ENCODE measurements at regions not wholly inside any gene's neighbourhood (a gene's known extent, or its start where the extent isn't known, plus 50 kb on each side); places are given as distances from the start of the nearest gene placed in this dataset.
"Not testable (repeated sequence)": the region's sequence is repeated elsewhere in the genome, so short reads cannot be mapped to it uniquely, and the experiment has no call there.

- DNase-seq, result no peak
Observed at GRCh38 chr14:85154714-85155113, 375.2 kb upstream of the FLRT2 start.

DNA sequence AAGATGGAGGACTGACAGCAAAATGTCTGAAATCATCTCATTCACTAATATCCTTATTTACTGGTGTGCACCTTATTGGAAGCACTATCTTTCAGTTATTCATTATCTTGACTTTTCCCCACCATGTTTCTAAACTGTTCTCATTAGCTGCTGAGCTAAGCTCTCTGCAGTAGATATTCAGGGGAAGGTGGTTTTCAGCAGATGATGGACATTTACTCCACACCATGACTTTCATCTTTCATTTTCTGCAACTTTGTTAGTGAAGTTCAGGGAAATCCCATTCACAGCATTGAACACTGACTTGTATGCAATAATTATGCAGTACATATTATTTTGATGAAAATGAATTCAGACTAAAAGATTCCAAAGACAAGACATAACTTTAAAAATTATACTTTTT lies 373.6 kb upstream of the FLRT2 start:
- DNase-seq, result no peak

DNA sequence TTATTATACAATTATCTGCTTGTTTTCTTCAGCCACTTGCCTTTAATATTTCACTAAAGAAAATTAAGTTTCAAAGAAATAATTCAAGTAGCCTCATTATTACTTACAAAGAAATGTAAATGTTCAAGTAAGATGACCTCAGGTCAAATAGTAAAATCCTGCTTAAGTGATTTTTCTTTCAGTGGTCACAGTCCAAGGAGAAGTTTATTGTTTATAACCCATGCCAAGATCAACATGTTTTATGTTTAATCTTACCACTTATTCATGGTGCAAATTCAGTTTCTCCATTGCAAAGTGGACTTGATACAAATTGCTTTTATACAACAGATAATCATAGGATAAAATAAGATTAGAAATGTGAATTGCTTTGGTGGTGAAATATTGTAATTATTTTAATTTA lies 370.2 kb upstream of the FLRT2 start:
- no peak for DNase-seq

DNA sequence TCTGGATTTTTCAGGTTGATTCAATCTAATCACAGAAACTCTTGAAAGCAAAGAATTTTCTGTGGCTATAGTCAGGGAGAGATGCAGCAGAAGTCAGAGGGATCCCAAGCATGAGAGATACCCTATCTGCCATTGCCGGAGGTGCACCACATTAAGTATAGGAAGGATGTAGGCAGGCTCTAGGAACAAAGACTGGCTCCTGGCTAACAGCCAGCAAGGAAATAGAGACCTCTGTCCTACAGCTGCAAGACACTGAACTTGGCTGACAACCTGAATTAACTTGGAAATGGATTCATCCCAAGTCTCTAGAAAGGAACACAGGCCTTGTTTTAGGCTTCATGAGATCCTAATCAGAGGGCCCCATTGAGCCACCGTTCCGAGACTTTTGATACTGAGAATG lies 364.9 kb upstream of the FLRT2 start:
- no peak for DNase-seq

DNA sequence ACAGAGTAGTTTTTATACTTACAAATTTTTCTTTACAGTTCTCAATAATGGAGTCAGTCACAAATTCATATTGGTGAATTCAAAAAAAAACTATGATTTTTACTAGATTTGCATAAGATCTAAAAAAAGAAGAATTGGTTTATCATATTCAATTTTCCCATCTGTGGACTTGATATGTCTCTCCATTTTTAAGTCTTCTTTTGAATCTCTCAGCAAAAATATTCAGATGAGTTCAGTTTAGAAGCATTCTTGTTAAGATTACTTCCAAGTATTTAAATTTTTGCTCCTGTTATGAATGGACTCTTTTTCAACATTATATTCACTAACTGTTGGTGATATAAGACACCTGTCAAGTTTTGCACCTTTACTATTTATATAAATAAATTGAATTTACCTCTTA lies 360.6 kb upstream of the FLRT2 start:
- no peak for DNase-seq

DNA sequence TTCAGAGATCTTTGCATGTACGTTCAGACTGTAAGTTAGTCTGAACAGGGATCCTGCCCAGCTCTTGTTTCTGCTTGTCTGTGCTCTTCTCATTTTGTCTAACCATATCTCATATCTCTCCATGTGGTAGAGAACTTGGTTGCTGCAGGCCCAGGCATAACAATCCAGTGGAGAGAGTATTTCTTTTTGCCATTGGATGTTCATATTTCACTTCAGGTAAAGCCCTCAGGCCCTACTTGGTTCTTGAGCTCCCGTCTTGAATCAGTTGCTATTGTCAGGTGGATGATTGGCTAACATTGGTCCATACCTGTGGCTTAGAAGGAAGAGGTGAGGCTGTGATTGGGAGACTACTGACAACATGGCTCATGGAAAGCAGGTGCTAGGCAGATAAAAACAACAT lies 357.7 kb upstream of the FLRT2 start:
- no peak for DNase-seq

DNA sequence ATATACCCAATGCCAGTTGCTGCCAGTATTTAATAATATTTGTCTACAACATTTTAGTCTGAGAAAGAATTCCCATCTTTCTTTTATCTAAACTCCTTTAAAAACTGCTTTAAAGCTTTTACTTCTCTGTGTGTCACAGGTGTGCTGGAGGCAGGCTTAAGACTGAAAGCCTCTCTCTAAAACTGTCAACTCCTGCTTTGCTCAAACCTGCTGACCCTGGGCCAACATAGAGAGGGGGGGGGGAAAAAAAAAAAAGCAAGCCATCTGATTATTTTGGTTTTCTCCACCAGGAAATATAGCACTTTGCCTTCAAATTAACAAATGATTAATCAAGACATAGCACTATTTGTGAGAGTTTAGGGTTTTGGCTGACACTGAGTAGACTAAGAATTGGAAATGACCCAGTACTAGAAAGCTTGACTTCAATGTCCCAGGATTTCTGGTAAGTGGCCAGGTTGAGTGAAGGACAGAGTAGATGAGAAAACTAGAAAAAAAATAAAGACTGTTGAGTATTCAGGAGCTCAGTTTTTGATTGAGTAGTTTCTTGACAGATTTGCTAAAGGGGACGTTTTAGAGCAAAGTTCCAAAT lies 357.0 kb upstream of the FLRT2 start:
- no peak for DNase-seq

DNA sequence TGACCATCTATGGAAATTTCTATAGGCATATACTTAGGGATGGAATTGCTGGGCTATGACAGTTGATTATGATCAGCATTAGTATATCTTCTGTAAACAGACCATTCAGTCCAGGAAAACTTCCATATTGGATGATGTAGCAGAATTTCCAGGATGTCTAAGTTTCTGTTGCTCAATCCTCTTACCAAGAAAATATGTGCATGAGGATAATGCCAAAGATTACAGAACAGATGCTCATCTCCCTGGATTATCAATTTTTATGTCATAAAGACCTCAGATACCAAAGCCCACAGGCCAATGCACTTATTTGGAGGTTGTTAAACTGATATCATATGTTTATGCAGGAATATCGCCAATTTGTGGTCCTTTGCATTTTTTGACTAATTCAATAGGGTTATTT lies 354.4 kb upstream of the FLRT2 start:
- no peak for DNase-seq

DNA sequence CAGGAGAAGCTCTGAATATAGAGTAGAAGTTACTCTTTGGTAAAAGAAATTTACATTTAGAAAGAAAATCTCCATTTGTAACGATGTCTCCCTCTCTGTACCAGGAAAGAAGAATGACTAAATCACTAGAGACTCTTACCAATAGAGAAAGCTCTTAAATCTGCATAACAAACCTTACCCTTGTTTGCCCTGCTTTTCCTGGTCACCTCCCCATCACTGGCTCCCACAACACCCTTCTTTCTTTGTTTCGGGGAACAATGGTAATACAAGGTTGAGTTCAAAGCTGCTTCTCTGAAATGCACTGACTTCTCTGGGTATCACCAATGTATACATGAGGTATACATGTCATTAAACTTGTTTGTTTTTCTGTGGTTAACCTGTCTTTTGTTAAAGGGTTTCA lies 351.1 kb upstream of the FLRT2 start:
- no peak for DNase-seq

GRCh38 chr14:85180876-85181275 lies 349.1 kb upstream of the FLRT2 start:
- DNase-seq, result no peak

GRCh38 chr14:85182282-85182681 lies 347.7 kb upstream of the FLRT2 start:
- DNase-seq, result no peak

GRCh38 chr14:85186082-85186481 lies 343.9 kb upstream of the FLRT2 start:
- no peak for DNase-seq

DNA sequence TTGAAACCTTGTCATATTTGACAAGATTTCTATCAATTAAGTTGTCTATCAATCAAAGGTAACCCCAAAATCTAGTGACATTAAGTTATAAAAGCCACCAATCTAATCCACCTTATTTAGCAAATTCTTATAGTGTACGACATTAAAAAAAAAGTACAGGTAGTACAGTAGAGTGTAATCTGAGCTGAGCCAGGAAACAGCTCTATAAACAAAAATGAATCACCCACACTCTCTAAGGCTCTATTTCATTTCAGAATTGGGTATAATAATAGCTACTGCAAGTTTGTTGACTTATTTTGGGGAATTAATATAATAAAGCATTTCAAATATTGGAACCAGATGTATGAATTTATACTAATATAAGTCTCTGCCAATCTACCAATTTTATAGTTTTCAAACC lies 342.4 kb upstream of the FLRT2 start:
- DNase-seq, result no peak

DNA sequence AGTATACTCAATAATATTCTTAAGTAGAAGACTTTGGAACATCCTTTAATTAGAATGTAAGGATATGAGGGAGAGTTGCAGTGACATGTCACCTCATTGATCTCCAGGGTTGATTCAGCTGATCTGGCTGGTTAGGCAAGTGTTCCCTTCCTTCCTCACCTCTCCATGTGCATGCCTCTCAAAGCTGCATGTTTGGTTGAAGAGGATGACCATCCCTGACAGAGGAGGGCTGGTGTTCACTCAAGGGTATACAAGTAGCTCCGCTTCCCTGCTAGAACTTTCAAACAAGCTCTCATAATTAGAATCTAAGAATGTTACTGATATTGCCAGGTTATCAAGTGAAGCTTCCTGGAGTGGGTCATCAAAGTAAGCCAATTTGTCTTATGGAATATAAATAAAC lies 341.1 kb upstream of the FLRT2 start:
- DNase-seq, result no peak

- DNase-seq, result not testable (repeated sequence)
Observed at GRCh38 chr14:85189253-85189652, 340.7 kb upstream of the FLRT2 start.

DNA sequence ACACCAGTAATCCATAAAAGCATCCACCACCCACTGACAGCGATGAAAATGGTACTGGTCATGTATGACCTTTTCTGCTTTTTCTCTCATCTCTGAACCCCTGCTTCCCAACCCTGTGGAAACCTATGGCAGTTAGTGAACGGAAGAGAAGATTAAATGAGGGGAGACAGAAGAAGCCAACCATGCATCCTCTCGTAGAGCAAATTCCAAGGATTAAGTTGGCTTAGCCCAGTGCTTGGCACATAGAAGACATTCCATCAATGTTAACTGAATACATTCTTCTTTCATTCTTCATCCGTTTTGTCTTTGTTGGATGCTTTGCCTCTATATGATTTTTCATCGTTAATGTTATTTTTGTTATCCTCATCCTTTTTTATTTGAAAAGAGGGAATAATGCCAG lies 339.7 kb upstream of the FLRT2 start:
- no peak for DNase-seq

GRCh38 chr14:85191986-85192385 lies 338.0 kb upstream of the FLRT2 start:
- DNase-seq, result no peak

DNA sequence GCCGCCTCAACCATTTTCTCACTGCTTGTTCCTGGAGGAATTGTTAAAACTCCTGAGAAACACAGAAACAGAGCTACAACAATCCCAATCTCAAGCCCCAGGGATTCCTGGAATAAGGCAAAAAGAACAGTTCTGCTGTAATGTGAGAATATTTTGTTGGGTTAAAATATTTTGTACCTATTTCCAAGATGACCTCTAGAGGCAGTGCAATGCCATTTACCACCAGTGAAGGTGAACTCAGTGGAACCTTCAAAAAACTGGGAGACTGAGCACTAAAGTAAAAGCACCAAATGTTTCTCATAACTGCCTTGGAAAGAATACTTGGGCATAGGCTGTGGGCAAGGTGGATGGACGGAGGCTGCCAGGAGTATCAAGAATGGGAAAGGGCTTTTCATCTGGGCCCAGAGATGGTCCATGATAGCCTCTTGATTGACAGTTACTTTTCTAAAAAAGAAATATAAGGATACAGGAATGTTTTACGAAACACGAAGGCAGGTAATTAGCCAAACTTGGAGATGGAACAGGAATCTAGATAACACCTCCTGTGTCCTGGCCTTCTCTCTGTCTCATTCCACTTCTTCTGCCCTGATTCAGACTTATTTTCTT lies 334.0 kb upstream of the FLRT2 start:
- no peak for DNase-seq

GRCh38 chr14:85198001-85198400 lies 331.9 kb upstream of the FLRT2 start:
- DNase-seq, result no peak

GRCh38 chr14:85205875-85206274 lies 324.1 kb upstream of the FLRT2 start:
- no peak for DNase-seq

DNA sequence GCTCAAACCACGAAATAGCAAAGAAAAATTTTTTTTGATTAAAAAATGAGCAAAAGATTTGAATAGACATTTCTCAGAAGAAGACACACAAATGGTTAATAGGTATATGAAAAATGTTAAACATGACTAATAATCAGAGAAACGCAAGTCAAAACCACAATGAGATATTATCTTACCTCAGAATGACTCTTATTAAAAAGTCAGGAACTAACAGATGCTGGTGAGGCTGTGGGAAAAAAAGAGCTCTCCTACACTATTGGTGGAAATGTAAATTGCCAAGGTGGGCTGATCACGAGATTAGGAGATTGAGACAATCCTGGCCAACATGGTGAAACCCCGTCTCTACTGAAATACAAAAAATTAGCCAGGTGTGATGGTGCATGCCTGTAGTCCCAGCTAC lies 315.5 kb upstream of the FLRT2 start:
- DNase-seq, result no peak

DNA sequence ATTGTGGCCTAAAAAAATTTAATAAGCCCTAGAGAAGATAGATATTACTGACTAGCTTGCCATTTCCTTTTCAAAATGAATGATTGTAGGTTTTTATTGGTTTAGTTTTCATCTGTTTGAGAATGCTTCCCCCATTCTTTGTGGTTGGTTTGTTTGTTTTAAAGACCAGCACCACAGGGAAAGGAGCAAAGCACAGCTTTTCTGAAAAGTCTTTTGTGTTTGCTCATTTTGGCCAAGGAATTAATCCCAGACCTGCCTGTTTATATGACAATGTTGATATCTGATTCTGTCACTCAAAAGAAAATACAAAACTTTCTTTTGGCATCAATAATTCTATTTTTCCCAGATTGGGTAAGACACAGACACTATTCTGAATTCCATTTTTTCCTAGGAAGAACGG lies 312.5 kb upstream of the FLRT2 start:
- DNase-seq, result no peak

GRCh38 chr14:85218982-85219381 lies 311.0 kb upstream of the FLRT2 start:
- no peak for DNase-seq

DNA sequence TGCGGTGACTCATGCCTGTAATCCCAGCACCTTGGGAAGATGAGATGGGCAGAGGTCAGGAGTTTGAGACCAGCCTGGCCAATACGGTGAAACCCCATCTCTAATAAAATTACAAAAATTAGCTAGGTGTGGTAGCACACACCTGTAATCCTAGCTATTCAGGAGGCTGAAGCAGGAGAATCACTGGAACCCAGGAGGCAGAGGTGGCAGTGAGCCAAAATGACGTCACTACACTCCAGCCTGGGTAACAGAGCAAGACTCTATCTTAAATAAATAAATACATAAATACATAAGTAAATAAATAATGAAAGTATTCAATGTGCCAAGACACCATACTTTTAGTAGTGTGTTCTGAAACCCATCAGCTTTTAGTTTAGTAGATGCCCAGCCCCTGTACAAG lies 308.1 kb upstream of the FLRT2 start:
- peak; percentile 56 for DNase-seq

- no peak for DNase-seq
Observed at GRCh38 chr14:85222341-85222740, 307.6 kb upstream of the FLRT2 start.

DNA sequence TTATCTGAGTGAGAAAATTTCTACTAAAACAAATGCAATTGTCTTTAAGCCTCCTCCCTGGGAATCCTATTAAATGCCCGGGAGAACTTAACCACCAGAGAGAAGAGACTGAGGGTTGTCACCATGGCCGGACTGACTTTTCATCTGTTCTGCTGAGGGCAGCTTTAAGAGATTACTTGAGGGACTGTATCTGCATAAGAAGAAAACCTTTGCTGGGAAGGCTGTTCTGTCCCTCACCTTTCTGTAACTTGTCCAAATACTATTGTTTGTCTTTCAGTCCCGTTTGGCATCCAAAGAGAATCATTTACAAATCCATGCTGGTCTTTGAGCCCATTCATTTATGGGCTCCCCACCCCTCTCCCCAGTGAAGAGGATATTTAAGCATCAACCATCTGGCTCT lies 306.3 kb upstream of the FLRT2 start:
- no peak for DNase-seq

All from NCI-H345 (cell line).